ENCODE measurements at regions not wholly inside any gene's neighbourhood (a gene's known extent, or its start where the extent isn't known, plus 50 kb on each side); places are given as distances from the start of the nearest gene placed in this dataset.

DNA sequence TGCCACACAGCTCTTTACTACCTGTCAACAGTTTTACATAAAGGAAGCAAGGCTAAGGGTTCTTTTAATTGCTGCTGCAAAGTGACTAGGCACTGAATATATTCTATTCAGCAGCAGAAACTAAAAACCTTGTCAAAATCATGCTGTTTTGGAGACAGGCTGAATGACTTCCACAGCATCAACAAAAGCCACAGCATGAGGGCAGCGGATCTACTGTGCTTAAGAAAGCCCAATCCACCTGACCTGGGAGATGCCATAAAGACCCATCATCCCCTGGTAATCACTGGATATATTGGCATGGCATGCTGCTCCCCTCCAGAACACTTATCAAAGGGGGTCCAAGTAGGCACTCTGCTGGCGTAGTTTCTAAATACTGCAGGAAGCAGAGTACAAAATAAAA lies 715.1 kb upstream of the SLC8A1 start:
- 77 to 91% (median 84%) methylated on average over 2 of the region's 2 CpGs for WGBS, 3 donors
- no peaks in the 10 kb centered on the region for H3K4me1 ChIP-seq (ENCODE audit: control insufficient read depth in 3 of 3, insufficient read depth in 2 of 3, low read depth in 1 of 3, low read length in 2 of 3)
- H3K36me3 ChIP-seq (ENCODE audit: control insufficient read depth in 3 of 3, insufficient read depth in 2 of 3, low read depth in 1 of 3, low read length in 3 of 3), result no peaks in the 10 kb centered on the region
- DNase-seq (no peak), FAIRE-seq (no peak)
- H3K4me3 ChIP-seq (ENCODE audit: low read depth in 1 of 3, low read length in 3 of 3), result no peak overlapping the region
- H3K27me3 ChIP-seq (ENCODE audit: control insufficient read depth in 3 of 3, insufficient read depth in 3 of 3, low read length in 3 of 3), result no peaks in the 10 kb centered on the region
- H3K27ac ChIP-seq (ENCODE audit: low read depth in 1 of 3, low read length in 2 of 3), result no peak overlapping the region
- no peaks in the 10 kb centered on the region for H3K9me3 ChIP-seq (ENCODE audit: control insufficient read depth in 2 of 2, insufficient read depth in 1 of 2, low read depth in 1 of 2, low read length in 1 of 2)

DNA sequence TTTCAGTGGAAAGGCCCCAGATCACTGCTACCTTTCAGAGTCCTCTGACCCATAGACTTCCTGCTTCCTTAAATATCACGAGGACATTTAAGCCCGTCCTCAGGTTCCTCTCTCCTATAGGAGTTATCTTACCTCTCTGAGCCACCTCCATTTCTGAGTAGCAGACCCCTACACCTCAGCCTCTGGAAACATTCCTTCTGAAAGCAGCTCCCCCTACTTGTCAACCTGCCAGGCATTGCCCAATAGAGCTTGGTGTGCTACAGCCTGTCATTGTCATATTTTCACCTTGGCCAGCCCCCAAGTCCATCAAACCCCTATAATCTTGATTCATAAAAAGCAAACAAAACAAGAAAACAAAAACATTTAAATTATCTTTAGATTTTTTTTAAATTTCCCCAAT lies 717.9 kb upstream of the SLC8A1 start:
- Histone ChIP-seq H3K4me1 (ENCODE audit: control insufficient read depth in 3 of 3, insufficient read depth in 2 of 3, low read depth in 1 of 3, low read length in 2 of 3) (no peaks in the 10 kb centered on the region), H3K27me3 (ENCODE audit: control insufficient read depth in 3 of 3, insufficient read depth in 3 of 3, low read length in 3 of 3) (no peaks in the 10 kb centered on the region), H3K9me3 (ENCODE audit: control insufficient read depth in 2 of 2, insufficient read depth in 1 of 2, low read depth in 1 of 2, low read length in 1 of 2) (no peaks in the 10 kb centered on the region), H3K27ac (ENCODE audit: low read depth in 1 of 3, low read length in 2 of 3) (no peak overlapping the region), H3K4me3 (ENCODE audit: low read depth in 1 of 3, low read length in 3 of 3) (no peak overlapping the region), H3K36me3 (ENCODE audit: control insufficient read depth in 3 of 3, insufficient read depth in 2 of 3, low read depth in 1 of 3, low read length in 3 of 3) (no peaks in the 10 kb centered on the region)
- WGBS, 3 donors, result 69 to 79% (median 74%) methylated on average over 2 of the region's 2 CpGs
- FAIRE-seq, result no peak
- DNase-seq, result no peak

DNA sequence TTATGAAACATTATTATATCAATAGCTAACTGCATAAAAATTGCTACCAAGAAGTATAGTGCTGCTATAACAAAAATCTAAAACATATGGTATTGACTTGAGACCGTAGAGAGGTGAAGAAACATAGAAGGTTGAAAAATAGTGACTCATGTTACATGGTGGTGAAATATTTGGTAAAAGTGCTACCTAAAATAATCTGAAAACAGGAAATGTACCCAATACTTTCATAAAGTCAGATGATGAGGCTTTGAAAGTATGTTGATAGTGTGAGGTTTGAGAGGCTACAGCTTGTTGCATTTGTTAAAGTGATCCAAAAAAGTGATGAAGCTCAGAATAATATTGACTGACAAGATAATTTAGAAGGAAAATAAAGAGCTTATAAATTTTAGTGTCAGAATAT lies 718.7 kb upstream of the SLC8A1 start:
- Histone ChIP-seq H3K4me3 (ENCODE audit: low read depth in 1 of 3, low read length in 3 of 3) (no peak overlapping the region), H3K27ac (ENCODE audit: low read depth in 1 of 3, low read length in 2 of 3) (no peak overlapping the region), H3K4me1 (ENCODE audit: control insufficient read depth in 3 of 3, insufficient read depth in 2 of 3, low read depth in 1 of 3, low read length in 2 of 3) (no peaks in the 10 kb centered on the region), H3K9me3 (ENCODE audit: control insufficient read depth in 2 of 2, insufficient read depth in 1 of 2, low read depth in 1 of 2, low read length in 1 of 2) (no peaks in the 10 kb centered on the region), H3K27me3 (ENCODE audit: control insufficient read depth in 3 of 3, insufficient read depth in 3 of 3, low read length in 3 of 3) (no peaks in the 10 kb centered on the region), H3K36me3 (ENCODE audit: control insufficient read depth in 3 of 3, insufficient read depth in 2 of 3, low read depth in 1 of 3, low read length in 3 of 3) (no peaks in the 10 kb centered on the region)
- DNase-seq (no peak), FAIRE-seq (no peak)
- 88 to 91% (median 90%) methylated on average over 1 of the region's 1 CpG for WGBS, 3 donors

DNA sequence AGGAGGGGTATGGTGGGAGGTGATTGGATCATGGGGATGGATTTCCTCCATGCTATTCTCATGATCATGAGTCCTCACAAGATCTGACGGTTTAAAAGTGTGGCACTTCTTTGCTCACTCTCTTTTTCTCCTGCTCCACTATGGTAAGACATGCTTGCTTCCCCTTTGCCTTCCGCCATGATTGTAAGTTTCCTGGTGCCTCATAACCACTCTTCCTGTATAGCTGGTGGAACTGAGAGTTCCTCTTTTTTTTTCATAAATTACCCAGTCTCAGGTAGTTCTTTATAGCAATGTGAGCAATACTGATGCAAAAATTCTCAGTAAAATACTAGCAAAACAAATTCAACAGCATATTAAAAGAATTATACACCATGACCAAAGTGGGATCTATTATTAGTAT lies 728.5 kb upstream of the SLC8A1 start:
- H3K27me3 ChIP-seq (ENCODE audit: control insufficient read depth in 3 of 3, insufficient read depth in 3 of 3, low read length in 3 of 3), result no peaks in the 10 kb centered on the region
- H3K36me3 ChIP-seq (ENCODE audit: control insufficient read depth in 3 of 3, insufficient read depth in 2 of 3, low read depth in 1 of 3, low read length in 3 of 3), result no peaks in the 10 kb centered on the region
- no peaks in the 10 kb centered on the region for H3K9me3 ChIP-seq (ENCODE audit: control insufficient read depth in 2 of 2, insufficient read depth in 1 of 2, low read depth in 1 of 2, low read length in 1 of 2)
- FAIRE-seq (no peak), DNase-seq (no peak)
- H3K4me3 ChIP-seq (ENCODE audit: low read depth in 1 of 3, low read length in 3 of 3), result no peak overlapping the region
- H3K27ac ChIP-seq (ENCODE audit: low read depth in 1 of 3, low read length in 2 of 3), result no peak overlapping the region
- H3K4me1 ChIP-seq (ENCODE audit: control insufficient read depth in 3 of 3, insufficient read depth in 2 of 3, low read depth in 1 of 3, low read length in 2 of 3), result no peaks in the 10 kb centered on the region
- WGBS, 3 donors, result 44 to 62% (median 61%) methylated on average over 2 of the region's 2 CpGs

DNA sequence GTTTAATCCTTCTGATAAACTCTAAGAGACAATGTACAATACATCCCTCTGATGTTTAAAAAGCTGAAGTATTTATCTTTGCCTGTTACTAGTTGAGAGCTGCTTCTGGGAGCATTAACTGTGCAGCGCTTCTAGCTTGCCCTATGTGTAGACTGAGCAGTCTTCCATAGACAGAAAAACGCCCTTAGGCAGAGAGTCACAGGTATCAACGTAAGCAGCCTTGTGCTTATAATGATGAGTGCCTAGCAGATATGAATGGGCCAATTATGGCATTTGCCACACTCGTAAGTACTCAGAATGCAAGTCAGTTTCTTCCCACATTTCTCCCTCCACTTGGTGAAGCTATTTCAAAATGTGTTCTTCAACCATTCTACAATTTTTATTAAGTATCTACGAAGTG lies 731.1 kb upstream of the SLC8A1 start:
- H3K27ac ChIP-seq (ENCODE audit: low read depth in 1 of 3, low read length in 2 of 3), result no peak overlapping the region
- no peaks in the 10 kb centered on the region for H3K27me3 ChIP-seq (ENCODE audit: control insufficient read depth in 3 of 3, insufficient read depth in 3 of 3, low read length in 3 of 3)
- H3K4me3 ChIP-seq (ENCODE audit: low read depth in 1 of 3, low read length in 3 of 3), result no peak overlapping the region
- 70 to 80% (median 72%) methylated on average over 5 of the region's 5 CpGs for WGBS, 3 donors
- no peaks in the 10 kb centered on the region for H3K36me3 ChIP-seq (ENCODE audit: control insufficient read depth in 3 of 3, insufficient read depth in 2 of 3, low read depth in 1 of 3, low read length in 3 of 3)
- no peaks in the 10 kb centered on the region for H3K4me1 ChIP-seq (ENCODE audit: control insufficient read depth in 3 of 3, insufficient read depth in 2 of 3, low read depth in 1 of 3, low read length in 2 of 3)
- no peaks in the 10 kb centered on the region for H3K9me3 ChIP-seq (ENCODE audit: control insufficient read depth in 2 of 2, insufficient read depth in 1 of 2, low read depth in 1 of 2, low read length in 1 of 2)
- DNase-seq (no peak), FAIRE-seq (no peak)

DNA sequence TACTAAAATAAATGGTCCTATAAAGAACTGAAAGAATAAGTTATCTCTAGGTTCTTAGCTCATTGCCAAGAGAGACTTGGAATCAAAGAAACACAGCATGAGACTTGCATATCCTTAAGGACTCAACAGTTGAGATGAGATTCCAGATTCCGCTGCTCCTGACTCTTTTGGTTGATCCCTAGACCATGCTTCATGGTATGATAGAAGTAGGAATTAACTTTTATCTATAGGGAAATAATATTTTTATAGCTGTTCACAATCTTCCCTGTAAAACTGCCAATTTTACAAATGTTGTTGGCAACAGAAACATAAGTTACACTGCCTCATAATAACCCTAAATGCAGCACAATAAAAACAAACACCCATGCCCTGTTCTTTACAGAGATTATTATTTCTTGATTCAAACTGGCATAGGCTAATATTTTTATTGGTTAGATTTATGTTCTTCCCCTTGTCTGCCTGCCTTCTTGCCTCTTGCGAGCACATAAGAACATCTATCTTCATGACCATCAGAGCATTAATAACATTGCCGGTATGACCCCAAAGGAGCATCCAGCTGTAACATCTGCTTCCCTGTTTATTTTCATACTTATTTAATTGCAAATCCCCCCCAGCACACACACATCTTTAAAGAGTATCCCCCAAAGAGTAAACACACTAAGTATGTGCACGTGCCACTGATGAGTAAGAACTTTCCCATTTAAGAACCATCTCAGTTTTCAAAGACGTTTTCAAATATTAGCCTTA lies 735.7 kb upstream of the SLC8A1 start:
- H3K27ac ChIP-seq (ENCODE audit: low read depth in 1 of 3, low read length in 2 of 3), result no peak overlapping the region
- H3K4me3 ChIP-seq (ENCODE audit: low read depth in 1 of 3, low read length in 3 of 3), result no peak overlapping the region
- WGBS, 3 donors, result 65 to 74% (median 68%) methylated on average over 5 of the region's 5 CpGs
- H3K36me3 ChIP-seq (ENCODE audit: control insufficient read depth in 3 of 3, insufficient read depth in 2 of 3, low read depth in 1 of 3, low read length in 3 of 3), result no peaks in the 10 kb centered on the region
- FAIRE-seq, result no peak
- no peaks in the 10 kb centered on the region for H3K9me3 ChIP-seq (ENCODE audit: control insufficient read depth in 2 of 2, insufficient read depth in 1 of 2, low read depth in 1 of 2, low read length in 1 of 2)
- H3K4me1 ChIP-seq (ENCODE audit: control insufficient read depth in 3 of 3, insufficient read depth in 2 of 3, low read depth in 1 of 3, low read length in 2 of 3), result no peaks in the 10 kb centered on the region
- no peaks in the 10 kb centered on the region for H3K27me3 ChIP-seq (ENCODE audit: control insufficient read depth in 3 of 3, insufficient read depth in 3 of 3, low read length in 3 of 3)
- DNase-seq, result no peak

DNA sequence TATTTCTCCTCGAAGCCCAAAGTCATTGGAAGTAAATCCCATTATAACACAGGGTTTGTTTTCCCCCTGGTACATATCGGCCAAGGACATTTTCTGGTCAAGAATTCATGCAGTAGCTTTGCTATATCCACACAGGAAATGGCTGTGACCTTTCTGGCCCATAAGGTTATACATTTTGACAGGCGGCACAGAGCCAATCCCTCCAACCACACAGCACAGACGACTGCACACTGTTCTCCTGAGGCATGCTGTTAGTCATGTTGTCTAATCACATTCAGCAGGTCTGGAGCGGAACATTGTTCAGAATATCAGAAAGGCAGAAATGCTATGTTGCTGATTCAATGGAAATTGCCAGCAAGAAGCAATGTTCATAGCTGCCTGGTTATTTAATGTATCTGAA lies 742.3 kb upstream of the SLC8A1 start:
- 59 to 82% (median 71%) methylated on average over 5 of the region's 5 CpGs for WGBS, 3 donors
- no peak overlapping the region for H3K27ac ChIP-seq (ENCODE audit: low read depth in 1 of 3, low read length in 2 of 3)
- no peak for FAIRE-seq
- no peak overlapping the region for H3K4me3 ChIP-seq (ENCODE audit: low read depth in 1 of 3, low read length in 3 of 3)
- no peak for DNase-seq
- H3K36me3 ChIP-seq (ENCODE audit: control insufficient read depth in 3 of 3, insufficient read depth in 2 of 3, low read depth in 1 of 3, low read length in 3 of 3), result no peaks in the 10 kb centered on the region
- no peaks in the 10 kb centered on the region for H3K27me3 ChIP-seq (ENCODE audit: control insufficient read depth in 3 of 3, insufficient read depth in 3 of 3, low read length in 3 of 3)
- no peaks in the 10 kb centered on the region for H3K4me1 ChIP-seq (ENCODE audit: control insufficient read depth in 3 of 3, insufficient read depth in 2 of 3, low read depth in 1 of 3, low read length in 2 of 3)
- H3K9me3 ChIP-seq (ENCODE audit: control insufficient read depth in 2 of 2, insufficient read depth in 1 of 2, low read depth in 1 of 2, low read length in 1 of 2), result no peaks in the 10 kb centered on the region

DNA sequence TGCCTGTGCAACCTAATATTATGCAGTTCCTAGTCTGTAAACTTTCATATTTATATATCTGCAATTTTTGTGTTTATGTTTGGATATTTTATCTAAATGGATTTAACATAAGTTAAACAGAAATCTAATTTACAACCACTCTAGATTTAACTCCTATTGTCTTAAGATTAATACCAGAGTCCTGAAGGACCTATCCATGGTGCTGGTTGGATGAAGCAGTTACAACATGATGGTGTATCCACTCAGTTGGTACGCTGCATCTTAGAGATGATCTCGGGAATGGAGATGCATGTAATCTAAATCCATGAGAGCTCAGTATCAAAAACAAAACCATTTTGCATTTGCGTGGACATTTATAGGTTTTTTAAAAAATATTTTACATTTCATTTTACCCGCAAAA lies 745.9 kb upstream of the SLC8A1 start:
- FAIRE-seq, result no peak
- Histone ChIP-seq H3K27ac (ENCODE audit: low read depth in 1 of 3, low read length in 2 of 3) (no peak overlapping the region), H3K9me3 (ENCODE audit: control insufficient read depth in 2 of 2, insufficient read depth in 1 of 2, low read depth in 1 of 2, low read length in 1 of 2) (no peaks in the 10 kb centered on the region), H3K36me3 (ENCODE audit: control insufficient read depth in 3 of 3, insufficient read depth in 2 of 3, low read depth in 1 of 3, low read length in 3 of 3) (no peaks in the 10 kb centered on the region), H3K4me3 (ENCODE audit: low read depth in 1 of 3, low read length in 3 of 3) (no peak overlapping the region), H3K4me1 (ENCODE audit: control insufficient read depth in 3 of 3, insufficient read depth in 2 of 3, low read depth in 1 of 3, low read length in 2 of 3) (no peaks in the 10 kb centered on the region), H3K27me3 (ENCODE audit: control insufficient read depth in 3 of 3, insufficient read depth in 3 of 3, low read length in 3 of 3) (no peaks in the 10 kb centered on the region)
- WGBS, 3 donors, result 77 to 82% (median 81%) methylated on average over 4 of the region's 4 CpGs
- no peak for DNase-seq

DNA sequence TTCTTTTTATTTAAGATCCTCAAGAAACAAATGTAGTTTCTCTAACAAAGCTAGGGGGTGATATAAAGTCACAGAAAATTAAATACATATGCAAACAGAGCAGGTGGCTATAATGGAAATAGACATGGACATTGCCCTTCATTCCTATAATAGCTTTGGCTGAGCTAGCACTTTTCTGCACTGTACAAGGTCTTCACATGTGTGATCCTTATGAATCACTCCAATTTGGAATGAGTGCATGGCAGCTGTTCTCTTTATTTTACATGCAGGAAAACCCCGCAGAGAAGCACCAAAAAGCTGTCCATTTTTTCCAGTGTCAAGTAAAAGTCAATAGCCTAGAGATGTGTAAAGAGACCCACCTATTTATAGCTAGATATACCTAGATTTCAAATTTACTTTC lies 747.4 kb upstream of the SLC8A1 start:
- Histone ChIP-seq H3K9me3 (ENCODE audit: control insufficient read depth in 2 of 2, insufficient read depth in 1 of 2, low read depth in 1 of 2, low read length in 1 of 2) (no peaks in the 10 kb centered on the region), H3K36me3 (ENCODE audit: control insufficient read depth in 3 of 3, insufficient read depth in 2 of 3, low read depth in 1 of 3, low read length in 3 of 3) (no peaks in the 10 kb centered on the region), H3K27ac (ENCODE audit: low read depth in 1 of 3, low read length in 2 of 3) (no peak overlapping the region), H3K4me1 (ENCODE audit: control insufficient read depth in 3 of 3, insufficient read depth in 2 of 3, low read depth in 1 of 3, low read length in 2 of 3) (no peaks in the 10 kb centered on the region), H3K4me3 (ENCODE audit: low read depth in 1 of 3, low read length in 3 of 3) (no peak overlapping the region), H3K27me3 (ENCODE audit: control insufficient read depth in 3 of 3, insufficient read depth in 3 of 3, low read length in 3 of 3) (no peaks in the 10 kb centered on the region)
- no peak for DNase-seq
- 19 to 83% (median 32%) methylated on average over 1 of the region's 1 CpG for WGBS, 3 donors
- no peak for FAIRE-seq
